Smooth muscle cell (in vitro differentiated cells): ENCODE measurements at regions not wholly inside any gene's neighbourhood (a gene's known extent, or its start where the extent isn't known, plus 50 kb on each side); places are given as distances from the start of the nearest gene placed in this dataset.

Source experiments
- DNase-seq: peaks from one replicate; lab custom pipeline; 2025; ENCODE audit not compliant: unreplicated experiment; lab: John Stamatoyannopoulos, UW
- H2AFZ ChIP-seq: fragments of 200-600 bp; sonication (generic); 2 replicates; pipeline ENCODE4 v1.6.0; 2016; ENCODE audit warnings: antibody characterized with exemption, low read depth, mild to moderate bottlenecking
- H3F3A ChIP-seq: fragments of 200-600 bp; sonication (generic); 2 replicates; pipeline ENCODE4 v1.6.0; 2017; ENCODE audit warnings: antibody characterized with exemption, low read depth
- H3K27ac ChIP-seq: fragments of 200-600 bp; sonication (generic); 2 replicates; pipeline ENCODE4 v1.5.1; 2016; ENCODE audit warnings: low read depth, mild to moderate bottlenecking
- H3K27me3 ChIP-seq: fragments of 200-600 bp; sonication (generic); 2 replicates; pipeline ENCODE4 v1.6.1; 2016; ENCODE audit warnings: low read depth, mild to moderate bottlenecking
- H3K36me3 ChIP-seq: fragments of 200-600 bp; sonication (generic); 2 replicates; pipeline ENCODE4 v1.5.1; 2016; ENCODE audit warnings: low read depth
- H3K4me1 ChIP-seq: fragments of 200-600 bp; sonication (generic); 2 replicates; pipeline ENCODE4 v1.5.1; 2016; ENCODE audit warnings: low read depth
- H3K4me2 ChIP-seq: fragments of 200-600 bp; sonication (generic); 2 replicates; pipeline ENCODE4 v1.6.0; 2016; ENCODE audit warnings: mild to moderate bottlenecking
- H3K4me3 ChIP-seq: fragments of 200-600 bp; sonication (generic); 2 replicates; pipeline ENCODE4 v1.5.1; 2016; ENCODE audit warnings: mild to moderate bottlenecking
- H3K79me2 ChIP-seq: fragments of 200-600 bp; sonication (generic); 2 replicates; pipeline ENCODE4 v1.6.0; 2016; ENCODE audit warnings: low read depth, mild to moderate bottlenecking
- H3K9ac ChIP-seq: fragments of 200-600 bp; sonication (generic); 2 replicates; pipeline ENCODE4 v1.6.0; 2016; ENCODE audit warnings: low read depth
- H3K9me3 ChIP-seq: fragments of 200-600 bp; sonication (generic); replicated peaks from 2 replicates; pipeline ENCODE4 v1.5.1; 2016; ENCODE audit warnings: low read depth
- H4K20me1 ChIP-seq: fragments of 200-600 bp; sonication (generic); 2 replicates; pipeline ENCODE4 v1.6.0; 2016; ENCODE audit warnings: low read depth
- WGBS: methylation state at CpG from one replicate; pipeline ENCODE4 v1.1.7; 2016; ENCODE audit warnings: low lambda C conversion rate; 5-methylcytosine and 5-hydroxymethylcytosine counted together
- TF ChIP-seq, protein P1 (sequence below): fragments of 200-600 bp; sonication (generic); IDR thresholded peaks from 2 replicates; pipeline ENCODE4 v1.5.1; 2017; ENCODE audit warnings: borderline replicate concordance, mild to moderate bottlenecking, antibody characterized with exemption; ENCODE audit not compliant: insufficient read depth, poor library complexity, severe bottlenecking

GRCh38 chr4:23697001-23697528 is 192.8 kb downstream of the PPARGC1A start:
- 72% methylated on average over 1 of the region's 1 CpG for WGBS
- Histone ChIP-seq H2AFZ (no peak overlapping the region), H3K4me3 (no peak overlapping the region), H3K27me3 (no peaks in the 10 kb centered on the region), H3K4me1 (peaks cover 12% of the 10 kb centered on the region), H3K4me2 (no peak overlapping the region), H3F3A (no peaks in the 10 kb centered on the region), H3K79me2 (no peaks in the 10 kb centered on the region), H3K36me3 (no peaks in the 10 kb centered on the region), H3K9ac (no peak overlapping the region), H4K20me1 (no peaks in the 10 kb centered on the region), H3K9me3 (no peaks in the 10 kb centered on the region), H3K27ac (no peak overlapping the region)
- TF ChIP-seq, protein P1, sequence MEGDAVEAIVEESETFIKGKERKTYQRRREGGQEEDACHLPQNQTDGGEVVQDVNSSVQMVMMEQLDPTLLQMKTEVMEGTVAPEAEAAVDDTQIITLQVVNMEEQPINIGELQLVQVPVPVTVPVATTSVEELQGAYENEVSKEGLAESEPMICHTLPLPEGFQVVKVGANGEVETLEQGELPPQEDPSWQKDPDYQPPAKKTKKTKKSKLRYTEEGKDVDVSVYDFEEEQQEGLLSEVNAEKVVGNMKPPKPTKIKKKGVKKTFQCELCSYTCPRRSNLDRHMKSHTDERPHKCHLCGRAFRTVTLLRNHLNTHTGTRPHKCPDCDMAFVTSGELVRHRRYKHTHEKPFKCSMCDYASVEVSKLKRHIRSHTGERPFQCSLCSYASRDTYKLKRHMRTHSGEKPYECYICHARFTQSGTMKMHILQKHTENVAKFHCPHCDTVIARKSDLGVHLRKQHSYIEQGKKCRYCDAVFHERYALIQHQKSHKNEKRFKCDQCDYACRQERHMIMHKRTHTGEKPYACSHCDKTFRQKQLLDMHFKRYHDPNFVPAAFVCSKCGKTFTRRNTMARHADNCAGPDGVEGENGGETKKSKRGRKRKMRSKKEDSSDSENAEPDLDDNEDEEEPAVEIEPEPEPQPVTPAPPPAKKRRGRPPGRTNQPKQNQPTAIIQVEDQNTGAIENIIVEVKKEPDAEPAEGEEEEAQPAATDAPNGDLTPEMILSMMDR = no peak
- DNase-seq = no peak

DNA sequence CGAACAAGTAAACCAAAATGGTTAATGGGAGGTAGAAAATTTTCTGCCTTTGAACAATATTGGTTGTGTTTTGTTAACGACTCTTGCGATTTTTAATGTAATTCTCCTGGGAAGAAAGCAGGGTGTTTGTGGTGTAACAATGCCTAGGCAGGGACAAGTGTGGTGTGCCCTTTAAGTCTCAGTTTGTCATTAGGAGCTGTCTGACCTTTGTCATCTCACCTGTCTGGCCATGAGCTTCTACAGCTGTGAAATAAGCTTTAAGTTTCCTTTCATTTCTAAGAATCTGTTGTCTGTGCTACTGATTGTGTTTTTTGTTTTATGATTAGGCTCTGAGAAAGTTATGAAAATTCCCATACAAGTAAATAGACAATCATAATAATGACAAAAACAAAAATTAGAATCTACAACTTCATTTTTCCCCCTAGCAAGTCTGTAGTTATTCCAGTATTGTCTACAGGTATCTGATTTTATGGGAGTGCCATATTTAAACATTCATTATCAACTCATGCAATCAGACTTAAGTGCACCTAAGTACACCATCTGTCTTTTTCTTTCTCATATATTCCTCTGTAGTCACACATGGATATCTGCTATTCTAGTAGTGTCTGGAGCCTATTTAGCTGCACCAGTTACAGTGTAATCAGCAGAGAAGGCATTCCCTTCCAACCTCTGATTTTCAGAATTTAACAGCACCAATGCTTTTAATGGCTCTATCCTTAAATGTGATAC is 203.5 kb downstream of the PPARGC1A start:
- Histone ChIP-seq H3K79me2 (no peaks in the 10 kb centered on the region), H3K4me3 (no peak overlapping the region), H3K4me2 (no peak overlapping the region), H3K27me3 (no peaks in the 10 kb centered on the region), H3K27ac (no peak overlapping the region), H3F3A (no peaks in the 10 kb centered on the region), H3K36me3 (no peaks in the 10 kb centered on the region), H3K9me3 (no peaks in the 10 kb centered on the region), H3K4me1 (no peaks in the 10 kb centered on the region), H4K20me1 (no peaks in the 10 kb centered on the region), H3K9ac (no peak overlapping the region), H2AFZ (peak overlapping the region; percentile 50)
- TF ChIP-seq, protein P1 = no peak
- 95% methylated on average over 3 of the region's 3 CpGs for WGBS
- DNase-seq = no peak

GRCh38 chr4:23685471-23685870 is 204.4 kb downstream of the PPARGC1A start:
- Histone ChIP-seq H3K4me3 (no peak overlapping the region), H3K79me2 (no peaks in the 10 kb centered on the region), H3K9ac (no peak overlapping the region), H3K27ac (no peak overlapping the region), H3K27me3 (no peaks in the 10 kb centered on the region), H3K36me3 (no peaks in the 10 kb centered on the region), H3K4me2 (no peak overlapping the region), H3K4me1 (no peaks in the 10 kb centered on the region), H3K9me3 (no peaks in the 10 kb centered on the region), H3F3A (peaks cover 5% of the 10 kb centered on the region), H2AFZ (no peak overlapping the region), H4K20me1 (no peaks in the 10 kb centered on the region)
- WGBS = 74% methylated on average over 4 of the region's 4 CpGs
- DNase-seq = no peak
- TF ChIP-seq, protein P1 = no peak
